Bronchial epithelial cell (primary cell): ENCODE measurements at regions not wholly inside any gene's neighbourhood (a gene's known extent, or its start where the extent isn't known, plus 50 kb on each side); places are given as distances from the start of the nearest gene placed in this dataset.
A peak's percentile ranks its signal among the peaks of the same experiment; 100 is the strongest.

Experiments
- DNase-seq: peaks from one replicate; pipeline ENCODE4 v3.0.0-alpha.2; 2010; ENCODE audit warnings: low read depth
- FAIRE-seq: peaks from 2 replicates; lab custom pipeline; 2011; peaks lifted over from hg19 to GRCh38; lab: Jason Lieb, UNC
- H3K27me3 ChIP-seq: 2 replicates; pipeline ENCODE4 v1.5.1; 2011; ENCODE audit warnings: low read length; ENCODE audit not compliant: control insufficient read depth, insufficient read depth
- H3K36me3 ChIP-seq: 2 replicates; pipeline ENCODE4 v1.5.1; 2011; ENCODE audit warnings: low read length; ENCODE audit not compliant: control insufficient read depth, insufficient read depth
- H3K4me3 ChIP-seq: 2 replicates; pipeline ENCODE4 v1.5.1; 2011; ENCODE audit warnings: mild to moderate bottlenecking, low read depth, low read length, control low read depth
- CTCF ChIP-seq: IDR thresholded peaks from 2 replicates; pipeline ENCODE4 v1.5.1; 2011; ENCODE audit warnings: mild to moderate bottlenecking, moderate library complexity, low read length, control low read depth, inconsistent platforms; ENCODE audit not compliant: insufficient read depth, severe bottlenecking

DNA sequence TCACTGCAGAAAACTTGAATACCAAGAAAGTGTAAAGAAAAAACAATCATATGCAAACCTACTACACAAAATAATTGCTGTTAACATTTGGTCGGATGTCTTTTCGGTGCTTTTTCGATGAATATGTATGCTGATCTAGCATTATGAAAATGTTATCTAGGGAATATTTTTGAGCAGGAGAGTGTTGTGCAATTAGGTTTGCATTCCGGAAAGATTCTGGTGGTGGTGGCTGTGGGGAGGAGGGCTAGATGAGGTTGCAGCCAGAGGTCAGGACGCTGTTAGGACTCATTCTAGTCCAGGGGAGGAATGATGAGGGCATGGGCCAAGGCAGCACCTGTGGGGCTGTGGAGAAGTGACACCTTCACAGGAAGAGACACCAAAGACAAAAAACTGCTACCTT lies 258.0 kb upstream of the ASIC2 start:
- no peak for TF ChIP-seq CTCF
- Histone ChIP-seq H3K4me3 (no peak overlapping the region), H3K27me3 (no peaks in the 10 kb centered on the region), H3K36me3 (no peaks in the 10 kb centered on the region)
- FAIRE-seq (no peak), DNase-seq (no peak)

GRCh38 chr17:33551911-33552310 lies 258.8 kb upstream of the ASIC2 start:
- no peak for FAIRE-seq
- Histone ChIP-seq H3K4me3 (no peak overlapping the region), H3K27me3 (no peaks in the 10 kb centered on the region), H3K36me3 (no peaks in the 10 kb centered on the region)
- DNase-seq: no peak
- TF ChIP-seq CTCF: no peak

DNA sequence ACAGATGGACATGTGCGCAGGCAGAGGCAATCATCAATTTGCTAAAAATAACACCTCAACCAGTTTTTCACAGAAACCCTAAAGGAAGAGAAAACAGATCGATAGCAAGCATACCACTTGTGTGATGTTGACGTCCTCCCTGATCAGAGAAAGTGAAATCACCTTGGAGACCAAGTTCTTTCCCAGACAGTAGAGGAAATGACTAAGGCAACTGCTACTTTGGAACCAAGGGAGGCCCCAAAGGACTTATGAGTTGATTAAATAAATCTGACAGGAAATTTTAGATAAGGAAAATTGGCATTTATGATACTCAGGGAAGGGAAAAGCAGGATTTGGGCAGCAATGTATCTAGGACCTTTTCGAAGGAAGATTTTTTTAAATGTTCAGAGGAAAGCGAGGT lies 267.1 kb upstream of the ASIC2 start:
- Histone ChIP-seq H3K4me3 (no peak overlapping the region), H3K27me3 (no peaks in the 10 kb centered on the region), H3K36me3 (no peaks in the 10 kb centered on the region)
- DNase-seq: peak; percentile 9
- no peak for FAIRE-seq
- no peak for TF ChIP-seq CTCF

GRCh38 chr17:33560871-33561270 lies 267.8 kb upstream of the ASIC2 start:
- H3K4me3 ChIP-seq: no peak overlapping the region
- DNase-seq (no peak), FAIRE-seq (no peak)
- no peaks in the 10 kb centered on the region for H3K27me3 ChIP-seq
- no peaks in the 10 kb centered on the region for H3K36me3 ChIP-seq
- TF ChIP-seq CTCF: no peak

GRCh38 chr17:33561569-33562334 lies 268.7 kb upstream of the ASIC2 start:
- Histone ChIP-seq H3K4me3 (no peak overlapping the region), H3K27me3 (no peaks in the 10 kb centered on the region), H3K36me3 (no peaks in the 10 kb centered on the region)
- DNase-seq (no peak), FAIRE-seq (no peak)
- no peak for TF ChIP-seq CTCF

DNA sequence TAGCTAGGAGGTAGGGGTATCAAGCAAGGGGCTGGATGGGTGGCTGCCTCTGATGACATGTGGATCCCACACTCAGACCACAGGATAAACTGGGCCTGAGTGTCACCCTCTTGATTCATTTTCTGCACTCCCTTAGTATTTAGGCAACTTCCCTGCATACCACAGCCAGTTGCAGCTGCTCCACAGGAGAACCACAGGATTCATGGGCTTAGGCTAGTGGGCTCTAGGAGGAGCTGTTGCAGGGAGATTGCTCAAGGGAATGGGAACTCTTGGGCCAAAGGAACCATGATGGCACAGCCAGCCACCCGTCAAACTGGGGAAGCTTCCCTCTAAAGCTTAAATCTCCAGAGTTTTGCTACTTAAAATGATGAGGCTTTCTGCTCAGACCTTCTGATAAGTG lies 269.7 kb upstream of the ASIC2 start:
- H3K4me3 ChIP-seq: no peak overlapping the region
- FAIRE-seq: no peak
- no peaks in the 10 kb centered on the region for H3K36me3 ChIP-seq
- DNase-seq: no peak
- TF ChIP-seq CTCF: no peak
- no peaks in the 10 kb centered on the region for H3K27me3 ChIP-seq
